ENCODE measurements at regions not wholly inside any gene's neighbourhood (a gene's known extent, or its start where the extent isn't known, plus 50 kb on each side); places are given as distances from the start of the nearest gene placed in this dataset.

- Histone ChIP-seq H3K4me3 (no peak overlapping the region), H3K4me1 (no peaks in the 10 kb centered on the region), H3K27ac (no peak overlapping the region), H3K9me3 (no peaks in the 10 kb centered on the region), H3K4me2 (no peak overlapping the region)
- DNase-seq (ENCODE audit: low read depth in 1 of 2, low spot score in 1 of 2) = no peak
- TF ChIP-seq KDM5A (IDR thresholded peaks at IDR 0.05) (no peak), BCL3 (IDR thresholded peaks at IDR 0.05) (no peak), CBX2 (IDR thresholded peaks at IDR 0.05; ENCODE audit: borderline replicate concordance, low read depth) (no peak), NFE2L2 (conservative IDR thresholded peaks at IDR 0.05; ENCODE audit: low read length) (no peak), EP300 (IDR thresholded peaks at IDR 0.05) (no peak), CTCF (IDR thresholded peaks at IDR 0.05) (no peak), HMGXB4 (CRISPR knock-in tag; IDR thresholded peaks at IDR 0.05; ENCODE audit: borderline replicate concordance) (no peak), RCOR1 (IDR thresholded peaks at IDR 0.05; ENCODE audit: low read depth, low read length) (no peak), FOSL2 (IDR thresholded peaks at IDR 0.05) (no peak), FOSL2 (CRISPR knock-in tag; IDR thresholded peaks at IDR 0.05) (no peak), HOXB13 (CRISPR knock-in tag; IDR thresholded peaks at IDR 0.05; ENCODE audit: low read depth) (no peak), POLR2AphosphoS2 (conservative IDR thresholded peaks at IDR 0.05; ENCODE audit: low read length) (no peak), BHLHE40 (IDR thresholded peaks at IDR 0.05; ENCODE audit: low read depth, low read length) (no peak), ELK1 (IDR thresholded peaks at IDR 0.05; ENCODE audit: low read depth, low read length) (no peak), HES2 (IDR thresholded peaks at IDR 0.05) (no peak), EHF (CRISPR knock-in tag; IDR thresholded peaks at IDR 0.05) (no peak), ATOH8 (CRISPR knock-in tag; IDR thresholded peaks at IDR 0.05; ENCODE audit: low read depth) (no peak), FOXS1 (CRISPR knock-in tag; IDR thresholded peaks at IDR 0.05) (no peak), MYC (IDR thresholded peaks at IDR 0.05; ENCODE audit: borderline replicate concordance, low read length) (no peak), ZC3H11A (IDR thresholded peaks at IDR 0.05) (no peak)
- ChIA-PET POLR2A (interaction anchor here (0.6 kb wide), 1 partner anchor 1927 kb away, joined by 3 read pairs; no protein-coding TSS in a partner anchor), CTCF (no interaction called here)
- WGBS (ENCODE audit: missing lambda C conversion rate) = 65% methylated on average over 6 of the region's 7 CpGs
- FAIRE-seq = no peak
- ATAC-seq = no peak
These were observed 107.9 kb upstream of the FRMD4A start for GRCh38 chr10:14438576-14438975.

GRCh38 chr10:14438057-14438456 lies 107.3 kb upstream of the FRMD4A start:
- no peaks in the 10 kb centered on the region for H3K4me1 ChIP-seq
- ATAC-seq = no peak
- CTCF ChIA-PET = no interaction called here
- TF ChIP-seq ZNF302 (CRISPR knock-in tag; IDR thresholded peaks at IDR 0.05) (no peak), REST (IDR thresholded peaks at IDR 0.05) (no peak), CTCF (IDR thresholded peaks at IDR 0.05) (no peak), ELK1 (IDR thresholded peaks at IDR 0.05; ENCODE audit: low read depth, low read length) (no peak), TFCP2L1 (CRISPR knock-in tag; IDR thresholded peaks at IDR 0.05) (no peak)

More at GRCh38 chr10:14438057-14438456, 107.3 kb upstream of the FRMD4A start:
- H3K4me3 ChIP-seq = no peak overlapping the region
- no peak for FAIRE-seq
- no peak overlapping the region for H3K4me2 ChIP-seq
- POLR2A ChIA-PET = interaction anchor here (0.6 kb wide), 1 partner anchor 1927 kb away, joined by 3 read pairs; no protein-coding TSS in a partner anchor
- DNase-seq (ENCODE audit: low read depth in 1 of 2, low spot score in 1 of 2) = no peak
- WGBS (ENCODE audit: missing lambda C conversion rate) = 3% methylated on average over 1 of the region's 1 CpG
- H3K27ac ChIP-seq = no peak overlapping the region
- H3K9me3 ChIP-seq = no peaks in the 10 kb centered on the region
